ENCODE measurements at regions not wholly inside any gene's neighbourhood (a gene's known extent, or its start where the extent isn't known, plus 50 kb on each side); places are given as distances from the start of the nearest gene placed in this dataset.

GRCh38 chr2:183214680-183215079 lies 90.4 kb downstream of the NUP35 start:
- no peak for DNase-seq

GRCh38 chr2:183215917-183216316 lies 91.7 kb downstream of the NUP35 start:
- no peak for DNase-seq

GRCh38 chr2:183219888-183220287 lies 95.6 kb downstream of the NUP35 start:
- DNase-seq: no peak

- DNase-seq: no peak
Measured at GRCh38 chr2:183222751-183223150, 98.5 kb downstream of the NUP35 start.

- peak; percentile 26 for DNase-seq
Measured at GRCh38 chr2:183224948-183225347, 100.7 kb downstream of the NUP35 start.

- no peak for DNase-seq
Measured at GRCh38 chr2:183227176-183227575, 102.9 kb downstream of the NUP35 start.

- peak; percentile 47 for DNase-seq
Measured at GRCh38 chr2:183229386-183229785, 105.1 kb downstream of the NUP35 start.

- no peak for DNase-seq
Measured at GRCh38 chr2:183232161-183232865, 108.1 kb downstream of the NUP35 start.

GRCh38 chr2:183242937-183243336 lies 118.7 kb downstream of the NUP35 start:
- no peak for DNase-seq

- no peak for DNase-seq
Measured at GRCh38 chr2:183243758-183244157, 119.5 kb downstream of the NUP35 start.

GRCh38 chr2:183244300-183244844 lies 120.1 kb downstream of the NUP35 start:
- no peak for DNase-seq

GRCh38 chr2:183248866-183249567 lies 124.8 kb downstream of the NUP35 start:
- peak; percentile 43 for DNase-seq

GRCh38 chr2:183250061-183250460 lies 125.8 kb downstream of the NUP35 start:
- no peak for DNase-seq

GRCh38 chr2:183250472-183250871 lies 126.2 kb downstream of the NUP35 start:
- no peak for DNase-seq

- DNase-seq: no peak
Measured at GRCh38 chr2:183253441-183254130, 129.3 kb downstream of the NUP35 start.

- DNase-seq: no peak
Measured at GRCh38 chr2:183255411-183255810, 131.2 kb downstream of the NUP35 start.

- no peak for DNase-seq
Measured at GRCh38 chr2:183259921-183260320, 135.7 kb downstream of the NUP35 start.

- DNase-seq: no peak
Measured at GRCh38 chr2:183260527-183260926, 136.3 kb downstream of the NUP35 start.

- DNase-seq: no peak
Measured at GRCh38 chr2:183264890-183265535, 140.8 kb downstream of the NUP35 start.

- no peak for DNase-seq
Measured at GRCh38 chr2:183267148-183267827, 143.0 kb downstream of the NUP35 start.

- DNase-seq: no peak
Measured at GRCh38 chr2:183269956-183270355, 145.7 kb downstream of the NUP35 start.

GRCh38 chr2:183283209-183283608 lies 159.0 kb downstream of the NUP35 start:
- DNase-seq: no peak

- no peak for DNase-seq
Measured at GRCh38 chr2:183284606-183285005, 160.4 kb downstream of the NUP35 start.

Measured in kidney glomerular epithelial cell (primary cell).